GM19468 (cell line): ENCODE measurements at regions not wholly inside any gene's neighbourhood (a gene's known extent, or its start where the extent isn't known, plus 50 kb on each side); places are given as distances from the start of the nearest gene placed in this dataset.
"Not testable (repeated sequence)": the region's sequence is repeated elsewhere in the genome, so short reads cannot be mapped to it uniquely, and the experiment has no call there.

ENCODE experiments used
- ATAC-seq: cut with Tn5 transposase; IDR thresholded peaks from one replicate; pipeline ENCODE4 v1.9.1; 2021; ENCODE audit warnings: mild to moderate bottlenecking, moderate library complexity, moderate number of reproducible peaks; ENCODE audit not compliant: unreplicated experiment; ENCODE audit errors: extremely low read depth

DNA sequence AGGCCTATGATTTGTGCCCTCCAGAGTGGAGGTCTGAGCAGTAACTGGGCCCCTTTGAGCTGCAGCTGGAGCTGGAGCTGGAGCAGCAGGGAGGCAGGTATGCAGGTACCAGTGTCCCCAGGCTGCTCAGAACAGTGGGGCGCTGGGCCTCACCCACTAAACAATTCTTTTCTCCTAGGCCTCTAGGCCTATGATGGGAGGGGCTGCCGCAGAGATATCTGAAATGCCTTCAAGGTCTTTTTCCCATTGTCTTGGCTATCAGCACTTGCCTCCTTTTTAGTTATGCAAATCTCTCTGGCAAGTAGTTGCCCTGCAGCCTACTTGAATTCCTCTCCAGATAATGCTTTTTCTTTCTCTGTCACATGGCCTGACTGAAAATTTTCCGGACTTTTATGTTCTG, 79.7 kb upstream of the OTUD4 start:
- ATAC-seq = no peak

DNA sequence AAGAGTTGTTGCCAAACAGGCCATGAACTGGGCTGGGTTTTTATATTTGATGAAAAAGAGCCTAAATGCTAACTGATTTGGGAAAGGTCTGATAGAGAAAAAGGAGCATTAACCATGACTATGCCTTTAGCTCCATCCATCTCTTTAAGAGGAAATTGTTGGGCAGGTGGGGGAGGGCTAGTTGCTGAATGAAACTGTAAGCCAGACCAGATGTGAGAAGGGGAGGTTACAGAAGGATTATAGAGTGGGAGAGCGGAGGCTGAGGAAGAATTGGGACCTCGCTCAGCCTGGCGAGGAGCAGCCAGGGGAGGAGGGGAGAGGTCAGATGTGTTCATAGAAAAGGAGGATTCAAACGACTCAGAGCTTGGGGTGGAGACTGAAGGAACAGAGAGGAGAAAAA, 74.9 kb upstream of the OTUD4 start:
- not testable (repeated sequence) for ATAC-seq

DNA sequence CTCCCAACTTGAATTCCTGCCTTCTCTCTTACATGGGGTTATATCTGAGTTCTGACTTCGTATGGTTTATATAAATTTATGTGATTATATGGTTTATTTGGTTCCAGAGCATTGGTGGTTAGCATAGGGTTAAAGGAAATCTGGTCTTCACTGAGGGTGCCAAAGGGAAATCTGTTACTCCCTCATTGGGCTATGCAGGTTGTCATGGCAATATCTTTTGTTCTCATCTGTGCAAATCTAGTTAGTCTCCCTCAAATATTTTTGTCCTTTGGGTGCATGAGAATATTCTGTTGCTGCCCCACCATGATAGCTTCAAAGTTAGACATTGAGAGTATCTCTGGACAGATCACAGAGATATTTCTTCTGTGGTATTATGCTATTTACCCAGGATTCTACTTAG, 71.8 kb upstream of the OTUD4 start:
- ATAC-seq = no peak

- ATAC-seq = no peak
Measured at GRCh38 chr4:145251391-145251790, 71.0 kb upstream of the OTUD4 start.

DNA sequence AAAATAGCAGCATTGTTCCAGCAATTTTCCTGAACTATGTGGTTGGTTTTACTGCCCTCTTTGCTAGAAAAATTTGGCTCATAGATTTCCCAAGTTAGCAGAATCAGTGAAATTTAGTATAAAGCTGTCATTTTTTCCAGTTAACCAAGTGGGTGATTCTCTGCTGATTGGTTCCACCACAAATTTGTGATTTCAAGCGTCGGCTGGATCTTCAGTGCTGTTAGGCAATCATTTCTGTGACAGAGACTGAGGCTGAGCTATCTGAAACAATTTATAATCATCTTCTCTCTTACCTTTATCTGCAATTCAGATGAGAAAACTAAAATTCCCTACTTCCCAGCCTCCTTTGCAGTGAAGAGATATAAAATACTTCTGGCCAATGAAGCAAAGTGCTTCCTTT, 68.6 kb upstream of the OTUD4 start:
- ATAC-seq = no peak

GRCh38 chr4:145248502-145248901, 68.1 kb upstream of the OTUD4 start:
- no peak for ATAC-seq

DNA sequence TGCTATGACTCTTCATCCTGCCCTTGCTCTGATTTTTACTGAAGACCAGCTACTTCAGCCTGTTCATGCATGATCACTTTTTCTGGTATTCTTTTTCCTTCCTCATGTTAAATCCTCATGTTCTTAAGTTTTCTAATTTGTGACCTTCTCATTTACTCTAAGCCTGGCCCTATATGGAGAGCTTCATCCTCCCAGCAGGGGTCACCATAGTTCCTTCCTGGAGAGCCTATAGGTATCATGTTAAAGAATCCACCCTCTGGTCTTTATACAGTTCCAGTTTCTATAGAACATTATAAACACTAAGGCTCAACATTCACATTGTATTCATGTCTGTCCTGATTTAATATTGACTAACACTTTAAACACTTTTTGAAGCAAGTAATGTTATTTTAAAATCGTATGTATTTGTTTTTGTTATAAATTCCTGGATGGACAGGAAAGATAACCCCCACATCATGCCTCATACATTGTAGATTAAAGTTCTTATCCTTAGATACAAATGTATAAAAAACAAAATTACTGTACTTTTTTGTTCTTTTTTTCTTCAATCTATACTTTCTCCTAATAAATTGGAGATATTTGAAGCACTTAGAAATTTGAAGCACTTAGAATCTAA, 53.8 kb upstream of the OTUD4 start:
- ATAC-seq = peak; percentile 91

DNA sequence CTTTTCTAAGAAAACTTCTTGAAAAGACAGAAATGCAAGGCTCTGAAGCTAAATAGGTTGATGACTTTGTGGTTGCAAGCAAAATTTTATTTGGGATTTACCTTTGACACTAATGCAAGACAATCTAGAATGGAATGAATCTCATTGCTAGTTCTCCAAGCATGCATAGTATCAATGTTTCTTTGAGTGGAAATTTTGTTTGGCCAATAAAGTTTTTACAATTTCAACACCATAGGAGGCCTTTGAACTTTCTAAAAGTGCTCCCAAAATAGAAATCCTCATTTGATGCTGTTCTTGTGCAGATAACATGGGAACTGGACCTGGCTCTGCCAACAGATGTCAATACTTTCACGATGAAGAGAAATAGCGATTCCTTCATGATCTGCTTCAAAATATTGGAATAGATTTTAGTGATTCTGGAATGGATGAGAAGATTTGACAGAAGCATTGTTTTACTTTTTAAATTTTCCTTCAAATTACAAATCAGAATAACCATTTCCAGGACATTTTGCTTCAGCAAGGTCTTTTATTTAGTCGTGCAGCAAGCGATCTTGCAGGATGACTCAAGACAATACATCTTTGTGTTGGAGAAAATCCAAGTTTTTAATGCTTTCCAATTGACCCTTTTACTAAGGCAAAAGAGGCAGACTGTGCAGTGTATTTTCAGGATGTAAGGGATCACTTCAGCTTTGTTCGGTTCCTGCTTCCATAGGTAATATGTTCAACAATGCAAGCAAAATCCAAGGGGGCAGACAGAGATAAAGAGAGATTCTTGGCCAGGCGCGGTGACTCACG, 51.7 kb upstream of the OTUD4 start:
- no peak for ATAC-seq

DNA sequence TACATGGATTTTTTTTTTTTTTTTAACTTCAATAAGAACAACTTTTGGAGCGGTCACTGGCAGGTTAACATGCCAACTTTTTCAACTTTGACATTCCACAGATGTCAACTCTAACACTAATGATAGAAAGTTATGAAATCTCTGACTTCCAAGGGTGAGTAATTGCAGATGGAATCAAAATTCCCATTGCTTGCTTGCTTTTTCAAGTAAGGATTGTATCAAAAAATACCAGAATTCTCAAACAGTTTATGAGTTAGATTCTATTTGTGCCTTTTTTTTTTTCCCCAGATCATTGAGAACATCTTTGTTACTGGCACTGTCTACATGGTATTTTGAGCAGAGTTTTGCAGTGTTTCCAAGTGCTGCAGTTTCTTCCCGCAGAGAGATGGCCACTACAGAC, 50.3 kb upstream of the OTUD4 start:
- ATAC-seq = no peak
